HEK293 (cell line): ENCODE measurements at regions not wholly inside any gene's neighbourhood (a gene's known extent, or its start where the extent isn't known, plus 50 kb on each side); places are given as distances from the start of the nearest gene placed in this dataset.
"Not testable (repeated sequence)": the region's sequence is repeated elsewhere in the genome, so short reads cannot be mapped to it uniquely, and the experiment has no call there.

Experiments used
- CTCF ChIA-PET: fragments of 350-600 bp; formaldehyde crosslinking; extraction: SDS; loops from one replicate; lab custom pipeline; 2021; ENCODE audit warnings: antibody characterized with exemption; lab: Yijun Ruan, JAX
- POLR2A ChIA-PET: fragments of 300-600 bp; formaldehyde crosslinking; extraction: SDS; loops from one replicate; lab custom pipeline; 2020; ENCODE audit warnings: antibody characterized with exemption, inconsistent platforms; lab: Yijun Ruan, JAX
- H3K27ac ChIP-seq: fragments of 200-500 bp; sonication (Bioruptor generic); 2 replicates; pipeline ENCODE4 v1.5.1; 2014; ENCODE audit warnings: low read depth, low read length, control low read depth, inconsistent platforms; ENCODE audit errors: extremely low read depth
- H3K36me3 ChIP-seq, 2 experiments: fragments of 200-500 bp in 1 of 2; sonication (Bioruptor generic) in 1 of 2; 1 replicate in 1 of 2; 2 replicates in 1 of 2; pipeline ENCODE4 v1.5.1; 2014 to 2017; ENCODE audit warnings: inconsistent platforms in 2 of 2, low read length in 2 of 2; ENCODE audit not compliant: control insufficient read depth in 2 of 2, insufficient read depth in 1 of 2
- H3K4me1 ChIP-seq: fragments of 200-500 bp; sonication (Bioruptor generic); 2 replicates; pipeline ENCODE4 v1.5.1; 2014; ENCODE audit warnings: mild to moderate bottlenecking, low read length, inconsistent platforms; ENCODE audit not compliant: control insufficient read depth, insufficient read depth
- H3K4me3 ChIP-seq: 2 replicates; pipeline ENCODE4 v1.5.1; 2011; ENCODE audit warnings: low read depth, mild to moderate bottlenecking, control low read depth, low read length, moderate library complexity
- H3K9me3 ChIP-seq: fragments of 200-500 bp; sonication (Bioruptor generic); 2 replicates; pipeline ENCODE4 v1.5.1; 2014; ENCODE audit warnings: low read depth, low read length, inconsistent platforms; ENCODE audit not compliant: control insufficient read depth, insufficient read depth
- KLF9 ChIP-seq: fragments of 450-650 bp; formaldehyde crosslinking; IDR thresholded peaks from 2 replicates; pipeline ENCODE4 v1.5.1; 2016; ENCODE audit warnings: missing biosample characterization, missing genetic modification characterization, low read depth
- MEIS1 ChIP-seq: sonication (generic); formaldehyde crosslinking; IDR thresholded peaks from 2 replicates; pipeline ENCODE4 v1.8.1; 2022; ENCODE audit warnings: missing genetic modification reagents, mild to moderate bottlenecking, borderline replicate concordance
- PRDM1 ChIP-seq: fragments of 450-650 bp; formaldehyde crosslinking; IDR thresholded peaks from 2 replicates; pipeline ENCODE4; 2016; ENCODE audit warnings: missing biosample characterization, missing genetic modification characterization
- PRDM10 ChIP-seq: fragments of 450-650 bp; formaldehyde crosslinking; IDR thresholded peaks from 2 replicates; pipeline ENCODE4 v1.5.1; 2016; ENCODE audit warnings: missing biosample characterization, missing genetic modification characterization
- ZBTB17 ChIP-seq: fragments of 450-650 bp; formaldehyde crosslinking; IDR thresholded peaks from 2 replicates; pipeline ENCODE4 v1.5.1; 2016; ENCODE audit warnings: missing biosample characterization, missing genetic modification characterization
- ZBTB48 ChIP-seq: fragments of 450-650 bp; formaldehyde crosslinking; IDR thresholded peaks from 2 replicates; pipeline ENCODE4 v1.5.1; 2016; ENCODE audit warnings: missing biosample characterization, missing genetic modification characterization
- ZIC2 ChIP-seq: fragments of 450-650 bp; formaldehyde crosslinking; IDR thresholded peaks from 2 replicates; pipeline ENCODE4 v1.5.1; 2016; ENCODE audit warnings: missing biosample characterization, missing genetic modification characterization
- ZNF112 ChIP-seq: fragments of 450-650 bp; formaldehyde crosslinking; IDR thresholded peaks from 2 replicates; pipeline ENCODE4 v1.5.0; 2017; ENCODE audit warnings: missing biosample characterization, missing genetic modification characterization
- ZNF146 ChIP-seq: fragments of 450-650 bp; formaldehyde crosslinking; IDR thresholded peaks from 2 replicates; pipeline ENCODE4 v1.5.1; 2016; ENCODE audit warnings: missing biosample characterization, missing genetic modification characterization
- ZNF391 ChIP-seq: fragments of 450-650 bp; formaldehyde crosslinking; IDR thresholded peaks from 2 replicates; pipeline ENCODE4 v1.5.1; 2016; ENCODE audit warnings: low read depth, missing biosample characterization, missing genetic modification characterization, borderline replicate concordance
- ZNF521 ChIP-seq: fragments of 450-650 bp; formaldehyde crosslinking; IDR thresholded peaks from 2 replicates; pipeline ENCODE4 v1.5.1; 2017; ENCODE audit warnings: missing biosample characterization, mild to moderate bottlenecking, missing genetic modification characterization
- ZNF529 ChIP-seq: fragments of 450-650 bp; formaldehyde crosslinking; IDR thresholded peaks from 2 replicates; pipeline ENCODE4 v1.5.1; 2017; ENCODE audit warnings: missing genetic modification characterization, missing biosample characterization; ENCODE audit not compliant: insufficient replicate concordance
- ZNF558 ChIP-seq: fragments of 450-650 bp; formaldehyde crosslinking; IDR thresholded peaks from 2 replicates; pipeline ENCODE4 v1.5.1; 2016; ENCODE audit warnings: missing biosample characterization, missing genetic modification characterization
- ZNF610 ChIP-seq: fragments of 450-650 bp; formaldehyde crosslinking; IDR thresholded peaks from 2 replicates; pipeline ENCODE4 v1.5.1; 2016; ENCODE audit warnings: missing biosample characterization, missing genetic modification characterization, borderline replicate concordance
- ZNF621 ChIP-seq: fragments of 450-650 bp; formaldehyde crosslinking; IDR thresholded peaks from 2 replicates; pipeline ENCODE4 v1.5.1; 2017; ENCODE audit warnings: missing biosample characterization, missing genetic modification characterization
- ZNF645 ChIP-seq: fragments of 450-650 bp; formaldehyde crosslinking; IDR thresholded peaks from 2 replicates; pipeline ENCODE4; 2016; ENCODE audit warnings: missing biosample characterization, missing genetic modification characterization
- ZNF768 ChIP-seq: fragments of 450-650 bp; formaldehyde crosslinking; IDR thresholded peaks from 2 replicates; pipeline ENCODE4 v1.5.1; 2018; ENCODE audit warnings: missing biosample characterization, mild to moderate bottlenecking, missing genetic modification characterization
- ZNF777 ChIP-seq: fragments of 450-650 bp; formaldehyde crosslinking; IDR thresholded peaks from 2 replicates; pipeline ENCODE4 v1.5.1; 2017; ENCODE audit warnings: missing biosample characterization, missing genetic modification characterization, borderline replicate concordance
- ZSCAN16 ChIP-seq: fragments of 450-650 bp; formaldehyde crosslinking; IDR thresholded peaks from 2 replicates; pipeline ENCODE4 v1.5.1; 2016; ENCODE audit warnings: missing biosample characterization, missing genetic modification characterization
- TF ChIP-seq, protein P1 (sequence below): fragments of 450-650 bp; formaldehyde crosslinking; IDR thresholded peaks from 2 replicates; pipeline ENCODE4 v1.5.1; 2017; ENCODE audit warnings: missing biosample characterization, missing genetic modification characterization

DNA sequence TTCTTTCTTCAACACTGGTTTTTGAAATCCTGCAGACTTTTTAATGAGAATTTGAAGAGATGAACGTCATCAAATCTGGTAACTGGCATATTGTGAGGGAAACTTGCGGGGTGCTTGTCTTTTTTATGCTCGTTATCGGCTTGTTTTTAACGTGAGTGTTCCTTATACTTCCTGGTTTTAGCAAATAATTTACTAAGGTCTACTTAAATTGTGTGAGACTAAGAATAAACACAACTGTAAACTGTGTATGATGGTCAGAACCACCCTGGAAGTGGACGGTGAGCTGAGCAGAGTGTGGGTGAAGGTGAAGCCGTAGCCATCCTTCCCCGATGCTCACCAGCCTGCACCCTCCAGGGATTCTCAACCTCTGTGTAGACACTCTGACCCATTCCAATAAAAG, 82.3 kb upstream of the CDC42EP3 start:
- no peaks in the 10 kb centered on the region for H3K4me1 ChIP-seq
- H3K27ac ChIP-seq = no peak overlapping the region
- H3K36me3 ChIP-seq = no peaks in the 10 kb centered on the region
- H3K4me3 ChIP-seq = no peak overlapping the region
- POLR2A ChIA-PET = no interaction called here
- TF ChIP-seq PRDM10 = no peak
- TF ChIP-seq, protein P1, sequence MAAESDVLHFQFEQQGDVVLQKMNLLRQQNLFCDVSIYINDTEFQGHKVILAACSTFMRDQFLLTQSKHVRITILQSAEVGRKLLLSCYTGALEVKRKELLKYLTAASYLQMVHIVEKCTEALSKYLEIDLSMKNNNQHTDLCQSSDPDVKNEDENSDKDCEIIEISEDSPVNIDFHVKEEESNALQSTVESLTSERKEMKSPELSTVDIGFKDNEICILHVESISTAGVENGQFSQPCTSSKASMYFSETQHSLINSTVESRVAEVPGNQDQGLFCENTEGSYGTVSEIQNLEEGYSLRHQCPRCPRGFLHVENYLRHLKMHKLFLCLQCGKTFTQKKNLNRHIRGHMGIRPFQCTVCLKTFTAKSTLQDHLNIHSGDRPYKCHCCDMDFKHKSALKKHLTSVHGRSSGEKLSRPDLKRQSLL (tag by site-specific recombination) = no peak
- no peak for TF ChIP-seq ZBTB17 (tag by site-specific recombination)
- TF ChIP-seq ZNF610 (tag by site-specific recombination) = no peak
- TF ChIP-seq ZBTB48 (tag by site-specific recombination) = no peak
- TF ChIP-seq KLF9 (tag by site-specific recombination) = no peak
- TF ChIP-seq PRDM1 (tag by site-specific recombination) = no peak
- no peak for TF ChIP-seq MEIS1 (CRISPR knock-in tag)
- TF ChIP-seq ZNF112 (tag by site-specific recombination) = no peak
- no peak for TF ChIP-seq ZSCAN16
- TF ChIP-seq ZNF391 = no peak
- TF ChIP-seq ZNF645 (tag by site-specific recombination) = no peak
- TF ChIP-seq ZNF558 = no peak
- TF ChIP-seq ZNF621 = no peak
- TF ChIP-seq ZNF777 = no peak
- TF ChIP-seq ZNF768 (tag by site-specific recombination) = no peak
- TF ChIP-seq ZIC2 = no peak
- no peak for TF ChIP-seq ZNF521
- no peak for TF ChIP-seq ZNF529
- no peak for TF ChIP-seq ZNF146
- CTCF ChIA-PET = no interaction called here
- H3K9me3 ChIP-seq = no peaks in the 10 kb centered on the region

- CTCF ChIA-PET = interaction anchor here (0.9 kb wide), 1 partner anchor 10 kb away, joined by 5 read pairs; no protein-coding TSS in a partner anchor
- H3K4me1 ChIP-seq, H3K36me3 ChIP-seq, POLR2A ChIA-PET, H3K27ac ChIP-seq, H3K9me3 ChIP-seq, H3K4me3 ChIP-seq: not testable (repeated sequence)
Measured at GRCh38 chr2:37755961-37756559, 84.6 kb upstream of the CDC42EP3 start.

- H3K4me3 ChIP-seq, H3K36me3 ChIP-seq, H3K4me1 ChIP-seq, H3K27ac ChIP-seq, CTCF ChIA-PET, H3K9me3 ChIP-seq, POLR2A ChIA-PET: not testable (repeated sequence)
Measured at GRCh38 chr2:37757456-37757855, 86.0 kb upstream of the CDC42EP3 start.

GRCh38 chr2:37758141-37758601, 86.7 kb upstream of the CDC42EP3 start:
- H3K27ac ChIP-seq, POLR2A ChIA-PET, H3K36me3 ChIP-seq, H3K4me1 ChIP-seq, H3K9me3 ChIP-seq, H3K4me3 ChIP-seq: not testable (repeated sequence)
- CTCF ChIA-PET = interaction anchor here (1.1 kb wide), 1 partner anchor 16 kb away, joined by 5 read pairs; no protein-coding TSS in a partner anchor

GRCh38 chr2:37759989-37760388, 88.5 kb upstream of the CDC42EP3 start:
- H3K9me3 ChIP-seq, H3K27ac ChIP-seq, H3K4me1 ChIP-seq, H3K4me3 ChIP-seq, H3K36me3 ChIP-seq: not testable (repeated sequence)
- ChIA-PET CTCF (interaction anchor here (1.1 kb wide), 1 partner anchor 73 kb away, joined by 3 read pairs; no protein-coding TSS in a partner anchor), POLR2A (interaction anchor here (1.5 kb wide), 1 partner anchor 89 kb away, joined by 3 read pairs; no protein-coding TSS in a partner anchor)
